Activated CD4-positive, alpha-beta T cell treated with anti-CD3 and anti-CD28 coated beads, Interleukin-2, Interleukin-4, amounts not matched to agents 100 ng/mL and 50 ng/mL, durations not matched to agents 16 hours and 8 hours (primary cell): ENCODE measurements at regions not wholly inside any gene's neighbourhood (a gene's known extent, or its start where the extent isn't known, plus 50 kb on each side); places are given as distances from the start of the nearest gene placed in this dataset.
"Not testable (repeated sequence)": the region's sequence is repeated elsewhere in the genome, so short reads cannot be mapped to it uniquely, and the experiment has no call there.

Source experiments
- DNase-seq: peaks from one replicate; pipeline ENCODE4 v3.0.0-alpha.2; 2020; ENCODE audit warnings: low spot score

DNA sequence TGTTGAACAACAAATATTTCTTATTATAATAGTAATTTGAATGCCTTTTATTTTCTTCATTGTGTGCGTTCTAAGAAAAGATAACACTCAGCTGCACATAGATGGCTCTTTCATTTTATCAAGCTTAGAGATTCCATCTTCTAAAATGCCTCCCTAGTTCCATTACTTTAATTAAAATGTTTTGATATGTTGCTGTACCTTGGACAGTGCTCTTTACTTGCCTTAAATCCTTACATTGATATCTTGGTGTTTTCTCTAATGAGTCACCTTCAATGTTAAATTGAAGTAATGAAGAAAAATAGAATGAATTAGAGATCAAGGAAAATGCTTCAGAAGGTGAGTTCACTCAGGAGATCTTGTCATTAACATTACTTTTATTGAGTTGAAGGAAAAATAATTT lies 1672.4 kb upstream of the AGA start:
- DNase-seq, result no peak

DNA sequence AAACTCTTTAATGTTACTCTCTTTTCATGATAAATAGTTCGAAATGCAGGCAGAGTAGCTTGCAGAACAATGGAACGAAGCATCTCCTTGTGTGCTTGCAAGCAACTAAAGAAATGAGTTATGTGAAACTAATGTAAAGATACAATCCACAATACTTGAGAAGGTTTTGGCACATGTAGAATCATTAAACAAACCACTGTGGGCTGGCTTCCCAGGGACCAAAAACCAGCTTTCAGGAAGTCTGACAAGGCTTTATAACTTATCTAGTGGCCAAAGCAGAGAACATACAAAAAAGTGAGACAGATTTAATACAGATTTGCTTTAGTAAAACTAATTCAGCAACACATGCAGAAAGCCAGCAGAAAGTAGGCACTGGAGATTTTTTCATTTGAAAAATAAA lies 1673.8 kb upstream of the AGA start:
- DNase-seq, result no peak

DNA sequence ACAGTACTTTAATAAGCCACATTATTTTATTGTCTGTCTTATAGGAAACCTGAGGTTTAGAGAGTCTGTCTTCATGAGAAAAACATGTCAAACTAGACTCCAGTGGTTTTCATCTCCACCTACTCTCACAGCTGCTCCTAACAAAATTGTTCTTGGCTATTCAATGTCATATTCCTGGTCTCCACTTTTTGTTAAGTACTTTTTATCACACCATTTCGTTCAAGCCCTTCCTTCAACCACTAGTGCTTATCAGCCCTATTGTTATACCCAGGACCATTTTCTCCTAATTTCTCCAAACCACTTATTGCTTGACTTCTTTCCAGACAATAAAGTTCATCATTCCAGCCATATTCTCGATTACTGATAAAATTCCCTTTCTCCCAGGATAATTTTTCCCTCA lies 1674.3 kb upstream of the AGA start:
- no peak for DNase-seq

DNA sequence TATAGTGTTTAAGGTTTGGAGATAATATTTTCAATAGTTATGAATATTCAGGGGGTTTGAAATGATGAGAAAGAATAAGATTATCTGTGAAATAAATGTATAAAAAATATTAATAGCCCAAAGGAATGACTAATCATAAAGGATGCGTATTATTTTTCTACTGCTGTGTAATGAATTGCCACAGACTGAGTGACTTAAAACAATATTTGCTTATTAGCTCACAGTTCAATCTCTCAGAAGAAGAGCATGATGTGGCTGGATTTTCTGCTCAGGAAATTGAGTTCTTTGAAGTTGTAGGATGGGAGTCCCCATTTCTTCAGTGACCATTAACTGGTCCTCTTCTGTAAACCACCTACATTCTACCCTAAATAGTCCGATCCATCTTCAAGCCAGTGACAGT lies 1680.8 kb upstream of the AGA start:
- no peak for DNase-seq

DNA sequence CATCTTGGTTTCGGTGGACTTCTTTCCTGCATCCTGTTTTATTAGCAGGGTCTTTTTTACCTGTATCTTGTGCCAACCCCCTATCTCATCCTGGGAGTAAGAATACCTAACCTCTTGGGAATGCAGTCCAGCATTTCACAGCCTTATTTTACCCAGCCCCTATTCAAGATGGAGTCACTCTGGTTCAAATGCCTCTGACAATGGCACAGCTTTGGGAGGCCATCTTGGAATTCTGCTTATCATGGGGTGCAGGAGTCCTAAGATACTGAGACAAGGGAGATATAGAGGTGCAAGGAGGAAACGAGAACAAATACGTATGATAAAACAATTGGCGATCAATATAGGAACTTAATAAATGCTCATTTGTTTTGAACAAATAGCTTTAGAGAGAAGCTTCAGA lies 1682.2 kb upstream of the AGA start:
- DNase-seq, result no peak

DNA sequence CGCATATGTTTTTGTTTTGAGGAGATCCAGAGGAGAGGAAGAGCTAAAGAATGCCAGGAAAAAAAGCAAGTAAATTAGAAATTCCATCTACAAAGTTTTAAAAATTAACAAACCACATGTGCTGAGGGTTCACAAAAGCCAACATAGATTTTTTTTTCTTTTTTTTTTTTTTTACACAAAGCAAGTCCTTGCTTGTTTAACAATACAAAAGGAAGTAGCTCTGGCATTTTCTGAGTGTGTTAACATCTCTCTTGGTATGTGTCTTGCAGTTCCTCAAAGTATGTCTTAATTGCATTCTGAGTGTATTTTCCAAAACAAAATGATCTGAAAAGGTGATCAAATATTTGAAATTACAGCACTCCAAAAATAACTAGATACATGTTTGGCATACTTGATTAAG lies 1682.7 kb upstream of the AGA start:
- DNase-seq, result no peak

DNA sequence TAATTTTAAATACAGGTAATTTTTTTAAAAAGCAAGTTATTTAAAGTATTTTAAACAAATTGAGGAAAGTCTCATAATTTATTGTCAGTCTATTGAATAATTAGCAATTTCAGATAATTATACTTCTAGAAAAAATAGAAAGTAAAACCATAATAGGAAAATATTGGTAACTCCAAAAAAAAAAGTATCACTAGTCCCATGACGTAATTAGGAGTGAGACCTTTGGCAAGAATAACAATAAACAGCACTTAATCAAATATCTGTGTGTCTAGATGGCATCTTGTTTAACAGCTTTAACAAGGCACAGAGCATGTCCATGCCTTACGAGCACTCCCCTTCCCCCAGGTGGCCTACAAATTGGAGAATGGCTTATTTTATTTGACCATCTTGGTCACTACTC lies 1683.6 kb upstream of the AGA start:
- no peak for DNase-seq

DNA sequence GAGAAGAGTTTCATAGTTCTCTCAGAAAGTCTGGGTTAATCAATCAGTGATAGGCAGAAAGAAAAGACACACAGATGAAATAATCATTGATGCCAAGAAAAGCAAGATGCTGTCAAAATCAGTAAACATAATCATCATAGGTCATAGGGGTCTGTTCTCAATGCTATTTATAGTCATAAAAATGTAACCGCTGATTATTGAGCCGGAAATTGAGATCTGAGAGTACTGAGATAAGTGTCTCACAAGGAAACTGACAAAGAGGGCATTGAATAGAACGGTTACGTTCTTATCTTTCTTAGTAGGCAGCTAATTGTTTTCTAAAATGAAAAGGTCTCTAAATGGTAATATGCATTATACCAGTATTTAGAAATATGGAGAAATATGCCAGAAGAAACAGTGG lies 1686.1 kb upstream of the AGA start:
- no peak for DNase-seq

DNA sequence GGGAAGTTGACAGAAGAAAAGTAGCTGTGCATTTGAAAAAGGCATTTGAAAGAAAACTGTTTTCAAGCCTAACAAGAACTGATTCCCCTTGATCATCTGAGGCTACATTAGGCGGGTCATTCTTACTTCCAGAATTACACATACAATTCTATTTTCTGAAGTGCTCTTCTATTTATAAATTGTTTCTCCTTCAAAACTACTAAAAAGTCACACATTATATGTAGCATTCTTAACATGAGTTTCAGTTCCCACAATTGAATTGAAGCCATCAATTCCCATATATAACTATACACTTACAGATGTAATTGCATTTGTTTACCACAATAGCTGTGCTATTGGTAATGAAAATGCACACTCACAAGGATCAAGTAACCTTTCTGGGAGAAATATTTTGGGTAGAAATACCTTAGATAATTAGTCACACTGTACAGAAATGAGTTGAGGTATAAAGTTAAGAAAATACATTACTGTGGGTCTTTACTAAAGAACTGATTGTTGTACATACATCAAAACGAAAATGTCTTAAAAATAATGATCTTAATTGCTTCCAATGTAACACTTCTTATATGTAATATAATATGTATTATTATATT lies 1688.0 kb upstream of the AGA start:
- no peak for DNase-seq

DNA sequence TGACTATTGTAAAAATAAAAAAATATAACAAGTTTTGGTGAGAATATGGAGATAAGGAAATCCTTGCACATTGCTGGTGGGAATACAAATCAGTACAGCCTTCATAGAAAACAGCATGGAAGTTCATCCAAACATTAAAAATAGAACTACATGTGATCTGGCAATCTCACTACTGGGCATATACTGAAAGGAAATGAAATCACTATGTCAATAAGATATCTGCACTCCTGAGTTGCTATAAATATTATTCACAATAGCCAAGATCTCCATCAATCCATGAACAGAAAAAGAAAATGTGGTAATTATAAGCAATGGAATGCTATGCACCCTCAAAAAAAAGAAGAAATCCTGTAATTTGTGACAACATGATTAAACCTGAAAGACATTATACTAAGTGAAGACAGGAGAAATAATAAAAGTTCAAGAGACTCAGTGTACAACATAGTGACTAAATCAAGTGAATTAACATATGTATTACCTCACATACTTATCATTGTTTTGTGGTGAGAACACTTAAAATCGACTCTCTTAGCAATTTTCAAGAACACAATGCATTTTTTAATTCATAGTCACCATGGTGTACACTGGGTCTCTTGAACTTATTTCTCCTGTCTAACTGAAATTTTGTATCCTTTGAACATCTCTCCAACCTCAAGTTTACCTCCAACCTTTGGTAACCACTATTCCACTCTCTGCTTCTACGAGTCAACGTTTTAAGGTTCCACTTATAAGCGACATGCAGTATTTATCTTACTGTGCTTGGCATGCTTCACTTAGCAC lies 1703.7 kb upstream of the AGA start:
- DNase-seq, result no peak

DNA sequence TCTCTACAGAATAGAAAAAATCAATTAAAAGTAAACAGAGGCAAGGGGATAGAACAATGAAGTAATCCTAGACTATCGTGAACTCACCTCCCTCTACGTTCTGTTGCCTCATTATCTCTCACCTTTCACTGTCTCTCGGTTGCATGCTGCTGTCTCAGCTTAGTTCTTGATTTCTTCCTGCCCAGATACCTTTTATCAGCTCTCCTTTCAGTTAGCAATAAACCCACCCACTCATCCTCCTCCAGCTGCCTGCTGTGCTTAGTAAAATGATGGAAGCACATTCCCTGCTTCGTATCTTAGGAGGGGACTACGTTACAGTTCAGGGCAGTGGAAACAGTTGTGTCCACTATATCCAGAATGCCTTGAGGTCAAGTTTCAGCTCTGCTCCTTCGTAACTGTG lies 1709.5 kb upstream of the AGA start:
- DNase-seq, result no peak

DNA sequence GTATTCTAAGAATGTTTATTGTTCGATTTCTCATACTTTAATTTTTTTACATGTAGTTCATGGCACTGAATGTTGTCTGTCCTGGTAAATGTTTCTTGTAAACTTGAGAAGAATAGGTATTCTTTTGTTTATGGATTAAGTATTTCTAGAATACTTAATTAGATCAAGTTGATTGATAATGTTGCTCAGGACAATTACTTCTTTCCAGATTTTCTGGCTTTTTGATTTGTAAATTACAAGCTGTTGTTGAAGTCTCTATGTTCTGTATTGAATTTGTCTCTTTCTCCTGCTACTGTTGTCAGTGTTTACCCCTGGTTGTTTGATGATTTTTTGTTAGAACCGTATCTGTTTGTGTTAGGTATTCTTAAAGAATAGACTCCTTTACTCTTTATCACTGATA lies 1720.9 kb upstream of the AGA start:
- no peak for DNase-seq

DNA sequence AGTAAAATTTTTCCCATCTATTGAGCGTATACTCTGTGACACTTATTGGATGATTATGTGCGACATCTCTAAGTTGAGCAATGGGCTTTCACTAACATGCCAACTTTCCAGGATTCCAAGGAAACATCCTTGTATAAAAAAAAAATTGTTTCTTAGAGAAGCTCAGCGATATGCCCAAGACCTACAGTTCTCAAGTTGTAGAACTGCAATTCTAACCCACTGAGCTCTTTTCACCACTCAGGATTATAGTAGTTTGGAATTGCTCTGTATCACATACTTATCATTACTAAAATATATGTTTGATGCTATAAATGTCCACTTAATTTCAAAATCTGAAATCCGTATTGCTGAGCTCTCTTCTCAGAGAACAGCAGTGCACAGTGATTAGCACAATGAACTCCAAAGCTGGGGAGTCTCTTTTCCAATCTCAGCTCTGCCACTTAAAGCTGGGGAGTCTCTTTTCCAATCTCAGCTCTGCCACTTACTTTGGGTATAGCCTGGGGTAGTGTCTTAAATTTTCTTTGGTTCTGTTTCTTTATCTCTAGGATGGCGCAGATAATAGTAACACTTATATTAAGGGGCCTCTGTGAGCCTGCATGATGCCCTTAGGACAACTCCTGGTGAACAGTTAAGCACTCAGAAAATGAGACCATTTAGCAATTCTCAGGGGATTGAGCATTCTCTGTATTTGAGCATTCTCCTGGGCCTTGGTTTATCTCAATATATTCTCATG lies 1722.2 kb upstream of the AGA start:
- no peak for DNase-seq

DNA sequence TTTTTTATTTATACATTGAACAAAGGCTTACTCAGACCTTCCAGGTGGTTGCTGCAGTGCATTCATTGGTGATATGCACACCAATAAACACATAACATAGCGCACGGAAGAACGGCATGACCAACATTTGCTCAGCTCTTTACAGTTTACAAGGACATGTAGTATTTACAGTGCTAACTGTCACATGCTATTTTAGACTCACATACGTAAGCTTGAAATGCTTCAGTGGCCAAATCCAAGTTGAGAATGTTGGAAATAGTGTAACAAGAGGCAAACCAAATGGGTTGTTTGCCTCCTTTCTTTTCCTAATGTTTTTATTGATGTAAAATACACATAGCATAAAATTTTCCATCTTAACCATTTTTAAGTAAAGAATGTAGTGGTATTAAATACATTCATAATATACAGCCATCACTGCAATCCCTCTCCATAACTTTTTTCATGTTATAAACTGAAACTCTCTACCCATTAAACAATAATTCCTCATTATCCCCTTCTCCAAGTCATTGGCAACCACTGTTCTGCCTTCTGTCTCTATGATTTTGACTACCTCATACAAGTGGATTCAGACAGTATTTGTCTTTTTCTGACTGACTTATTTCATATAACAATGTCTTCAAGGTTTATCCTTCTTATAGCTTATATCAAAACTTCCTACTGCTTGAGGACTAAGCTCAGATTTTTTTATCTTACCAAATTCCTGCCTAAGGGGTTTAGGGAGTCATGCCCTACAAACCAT lies 1722.9 kb upstream of the AGA start:
- no peak for DNase-seq

DNA sequence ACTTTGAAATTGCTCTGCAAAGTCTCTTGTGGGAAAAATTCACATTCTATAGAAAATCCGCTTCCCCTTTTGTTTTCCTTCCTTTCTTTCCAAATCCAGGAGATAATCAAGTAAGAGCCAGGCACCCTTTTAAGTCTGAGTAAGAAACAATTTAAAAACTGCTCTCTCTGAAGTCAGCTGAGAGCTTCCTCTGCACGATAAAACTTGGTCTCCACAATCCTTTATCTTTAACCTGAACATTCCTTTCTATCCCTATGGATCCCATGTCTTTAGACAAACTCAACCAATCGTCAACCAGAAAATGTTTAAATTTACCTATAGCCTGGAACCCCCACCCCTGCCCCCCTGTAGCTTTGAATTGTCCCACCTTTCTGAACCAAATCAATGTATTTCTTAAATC lies 1723.6 kb upstream of the AGA start:
- DNase-seq, result no peak

DNA sequence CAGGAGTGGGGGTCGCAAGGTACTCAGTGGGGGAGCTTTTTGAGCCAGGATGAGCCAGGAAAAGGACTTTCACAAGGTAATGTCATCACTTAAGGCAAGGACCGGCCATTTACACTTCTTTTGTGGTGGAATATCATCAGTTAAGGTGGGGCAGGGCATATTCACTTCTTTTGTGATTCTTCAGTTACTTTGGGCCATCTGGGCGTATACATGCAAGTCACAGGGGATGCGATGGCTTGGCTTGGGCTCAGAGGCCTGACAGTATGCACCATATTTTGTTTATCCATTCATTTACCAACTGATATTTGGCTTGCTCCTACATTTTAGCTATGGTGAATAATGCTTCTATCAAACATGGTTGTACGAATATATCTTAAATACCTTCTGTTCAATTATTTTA lies 1728.1 kb upstream of the AGA start:
- DNase-seq, result not testable (repeated sequence)

DNA sequence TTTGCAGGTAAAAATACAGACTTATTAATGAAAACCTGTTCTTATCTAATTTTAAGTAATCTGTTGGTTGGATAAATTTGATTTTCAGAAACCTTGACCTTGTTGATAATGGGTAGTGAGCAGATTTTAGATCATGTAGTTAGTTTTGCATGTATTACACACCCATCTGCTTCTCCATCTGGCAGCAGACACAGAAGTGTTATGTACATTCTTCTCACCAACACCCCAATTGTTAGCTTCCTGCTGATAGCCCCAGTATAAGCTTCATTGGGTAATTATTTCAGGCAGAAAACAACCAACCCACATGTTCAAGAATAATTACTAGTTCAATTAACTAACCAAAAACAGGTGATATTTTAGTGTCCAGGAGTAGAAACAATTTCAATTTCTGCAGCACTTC lies 1740.5 kb upstream of the AGA start:
- no peak for DNase-seq

DNA sequence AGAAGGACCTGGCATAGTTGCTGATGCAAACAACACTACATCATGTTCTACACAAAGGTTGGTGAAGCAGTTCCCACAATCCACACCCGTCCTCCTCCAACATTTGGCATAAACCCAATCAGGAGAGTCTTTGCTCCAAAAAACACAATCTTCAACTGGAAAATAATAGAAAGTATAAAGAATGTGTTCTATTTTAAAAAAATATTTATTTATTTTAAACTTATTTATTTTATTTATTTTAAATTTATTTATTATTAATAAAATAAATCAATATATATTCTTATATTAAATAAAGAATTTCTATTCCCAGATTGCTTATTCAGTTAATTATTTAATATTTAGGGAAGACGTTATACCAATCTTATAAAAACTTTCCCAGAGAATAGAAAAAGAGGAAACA lies 1753.7 kb upstream of the AGA start:
- no peak for DNase-seq

DNA sequence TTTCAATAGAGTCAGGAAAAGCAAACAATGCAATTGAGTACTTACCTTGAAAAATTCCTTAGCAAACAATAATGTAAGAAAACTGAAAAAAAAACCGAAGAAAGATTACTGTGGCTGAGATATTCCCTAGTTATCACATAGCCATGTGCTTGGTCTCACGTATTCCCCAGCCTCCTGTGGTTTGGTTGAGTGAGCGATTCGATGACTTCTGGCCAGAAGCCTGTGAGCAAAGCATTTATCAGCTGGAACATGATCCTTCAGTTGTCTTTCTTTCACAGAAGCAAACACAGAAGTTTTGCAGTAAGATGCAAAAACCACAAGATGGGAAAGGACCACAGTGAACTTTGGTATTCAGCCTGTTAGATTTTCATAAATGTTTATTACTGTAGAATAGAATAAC lies 1754.3 kb upstream of the AGA start:
- no peak for DNase-seq

DNA sequence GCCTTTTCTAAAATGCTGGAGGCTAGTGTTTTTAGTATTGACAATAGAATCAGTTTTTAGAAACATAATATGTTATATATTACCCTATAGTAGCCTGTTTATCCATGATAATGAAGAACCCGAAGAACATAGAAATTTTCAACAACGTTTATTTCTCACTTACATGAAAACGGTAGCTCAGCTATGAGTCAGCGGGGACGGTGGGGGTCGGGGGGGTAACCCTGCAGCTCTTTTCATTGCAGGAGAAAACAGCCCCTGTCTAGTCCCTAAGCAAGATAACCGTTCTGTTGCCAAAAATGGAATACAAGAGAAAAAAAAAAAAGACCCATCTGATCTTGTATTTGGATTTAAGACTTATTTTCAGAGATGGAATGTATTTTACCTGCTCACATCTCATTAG lies 1758.4 kb upstream of the AGA start:
- no peak for DNase-seq

DNA sequence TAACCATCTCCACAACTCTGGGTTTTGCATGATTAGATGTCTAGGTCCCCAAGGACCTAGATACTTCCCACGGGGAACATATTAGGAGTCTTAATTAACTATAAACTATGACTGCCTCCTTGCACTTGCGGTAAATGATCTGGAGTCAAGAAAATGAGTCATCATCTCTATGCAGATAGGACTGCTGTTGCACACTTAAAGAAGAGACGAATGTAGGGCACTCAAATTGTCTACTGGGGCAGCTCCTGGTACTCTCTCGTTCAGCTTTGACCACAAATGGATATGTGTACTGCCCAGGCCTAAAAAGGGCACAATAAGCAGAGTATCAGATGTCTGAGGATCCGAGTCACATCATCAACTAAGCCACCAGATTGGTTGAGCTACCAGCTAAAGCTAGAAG lies 1783.4 kb upstream of the AGA start:
- DNase-seq, result no peak

DNA sequence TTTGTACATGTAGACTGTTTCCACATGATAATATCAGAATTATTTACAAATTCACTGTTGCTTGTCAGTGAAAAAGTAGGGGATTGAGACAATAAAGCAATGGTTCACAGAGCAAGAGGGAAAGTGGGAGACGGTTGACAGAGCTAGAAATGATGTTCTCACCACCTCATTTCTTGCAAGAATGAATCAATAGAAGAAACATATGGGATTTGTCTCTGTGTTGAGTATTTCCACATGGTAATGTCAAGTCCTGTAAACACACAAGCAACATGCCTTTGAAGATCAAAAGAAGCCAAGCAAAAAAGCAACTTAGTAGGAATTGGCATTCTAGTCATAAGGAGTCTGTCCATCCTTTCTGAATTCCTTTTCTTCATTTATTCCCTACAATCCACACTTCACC lies 1806.6 kb upstream of the AGA start:
- no peak for DNase-seq

DNA sequence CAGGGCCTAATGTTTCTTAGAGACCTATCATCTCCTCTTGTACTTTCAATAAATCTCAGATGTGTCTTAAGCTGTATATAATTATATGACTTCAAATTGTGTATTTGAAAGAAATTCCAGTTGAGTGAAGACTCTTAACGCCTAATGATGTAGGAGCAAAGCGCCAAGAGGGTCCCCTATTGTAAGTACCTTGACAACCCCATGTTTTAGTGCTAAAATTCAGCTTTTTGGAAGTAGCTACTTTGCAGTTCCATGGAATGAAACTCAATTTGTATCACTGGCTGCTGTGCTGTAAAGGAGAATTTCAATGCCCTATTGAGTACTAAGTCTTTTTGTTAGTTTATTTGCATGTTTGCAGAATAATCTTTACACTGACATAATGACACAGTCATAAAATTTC lies 1826.6 kb upstream of the AGA start:
- no peak for DNase-seq
